ENCODE measurements at regions not wholly inside any gene's neighbourhood (a gene's known extent, or its start where the extent isn't known, plus 50 kb on each side); places are given as distances from the start of the nearest gene placed in this dataset.

DNA sequence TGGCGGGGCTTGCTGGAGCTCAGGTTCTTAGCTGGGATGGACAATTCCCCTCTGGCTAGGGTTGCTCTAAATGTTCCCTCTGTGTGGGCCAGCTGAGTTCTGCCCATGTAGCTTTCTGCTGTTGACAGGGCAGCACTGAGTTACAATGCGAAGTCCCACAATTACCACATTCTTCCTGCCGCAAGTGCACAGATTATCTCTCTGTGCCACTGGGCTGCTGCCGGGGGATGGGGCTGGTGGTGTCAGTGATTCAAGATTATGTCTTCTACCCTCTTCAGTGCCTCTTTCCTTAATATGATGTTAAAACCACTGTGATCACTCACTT, 708.1 kb downstream of the SLC4A3 start:
- no peaks in the 10 kb centered on the region for H3K27me3 ChIP-seq (ENCODE audit: insufficient read depth, low read depth, low read length)
- H3F3A ChIP-seq (ENCODE audit: insufficient read depth, low read length, poor library complexity, severe bottlenecking): no peaks in the 10 kb centered on the region
- no peaks in the 10 kb centered on the region for H4K20me1 ChIP-seq (ENCODE audit: insufficient read depth)
- no peak for TF ChIP-seq MXI1 (conservative IDR thresholded peaks at IDR 0.05; ENCODE audit: poor library complexity, severe bottlenecking)
- no peak for TF ChIP-seq RAD21 (conservative IDR thresholded peaks at IDR 0.05)
- no peak for TF ChIP-seq SMC3 (conservative IDR thresholded peaks at IDR 0.05; ENCODE audit: poor library complexity)
- TF ChIP-seq POLR2AphosphoS5 (IDR thresholded peaks at IDR 0.05): no peak
- TF ChIP-seq TAF1 (IDR thresholded peaks at IDR 0.05; ENCODE audit: low read depth): no peak
- TF ChIP-seq EZH2 (IDR thresholded peaks at IDR 0.05; ENCODE audit: borderline replicate concordance, insufficient read depth, low read length, poor library complexity, severe bottlenecking): no peak
- TF ChIP-seq EP300 (conservative IDR thresholded peaks at IDR 0.05; ENCODE audit: poor library complexity, severe bottlenecking): no peak
- TF ChIP-seq, protein P1, sequence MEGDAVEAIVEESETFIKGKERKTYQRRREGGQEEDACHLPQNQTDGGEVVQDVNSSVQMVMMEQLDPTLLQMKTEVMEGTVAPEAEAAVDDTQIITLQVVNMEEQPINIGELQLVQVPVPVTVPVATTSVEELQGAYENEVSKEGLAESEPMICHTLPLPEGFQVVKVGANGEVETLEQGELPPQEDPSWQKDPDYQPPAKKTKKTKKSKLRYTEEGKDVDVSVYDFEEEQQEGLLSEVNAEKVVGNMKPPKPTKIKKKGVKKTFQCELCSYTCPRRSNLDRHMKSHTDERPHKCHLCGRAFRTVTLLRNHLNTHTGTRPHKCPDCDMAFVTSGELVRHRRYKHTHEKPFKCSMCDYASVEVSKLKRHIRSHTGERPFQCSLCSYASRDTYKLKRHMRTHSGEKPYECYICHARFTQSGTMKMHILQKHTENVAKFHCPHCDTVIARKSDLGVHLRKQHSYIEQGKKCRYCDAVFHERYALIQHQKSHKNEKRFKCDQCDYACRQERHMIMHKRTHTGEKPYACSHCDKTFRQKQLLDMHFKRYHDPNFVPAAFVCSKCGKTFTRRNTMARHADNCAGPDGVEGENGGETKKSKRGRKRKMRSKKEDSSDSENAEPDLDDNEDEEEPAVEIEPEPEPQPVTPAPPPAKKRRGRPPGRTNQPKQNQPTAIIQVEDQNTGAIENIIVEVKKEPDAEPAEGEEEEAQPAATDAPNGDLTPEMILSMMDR (IDR thresholded peaks at IDR 0.05; ENCODE audit: poor library complexity, severe bottlenecking): no peak
- TF ChIP-seq, protein P2, sequence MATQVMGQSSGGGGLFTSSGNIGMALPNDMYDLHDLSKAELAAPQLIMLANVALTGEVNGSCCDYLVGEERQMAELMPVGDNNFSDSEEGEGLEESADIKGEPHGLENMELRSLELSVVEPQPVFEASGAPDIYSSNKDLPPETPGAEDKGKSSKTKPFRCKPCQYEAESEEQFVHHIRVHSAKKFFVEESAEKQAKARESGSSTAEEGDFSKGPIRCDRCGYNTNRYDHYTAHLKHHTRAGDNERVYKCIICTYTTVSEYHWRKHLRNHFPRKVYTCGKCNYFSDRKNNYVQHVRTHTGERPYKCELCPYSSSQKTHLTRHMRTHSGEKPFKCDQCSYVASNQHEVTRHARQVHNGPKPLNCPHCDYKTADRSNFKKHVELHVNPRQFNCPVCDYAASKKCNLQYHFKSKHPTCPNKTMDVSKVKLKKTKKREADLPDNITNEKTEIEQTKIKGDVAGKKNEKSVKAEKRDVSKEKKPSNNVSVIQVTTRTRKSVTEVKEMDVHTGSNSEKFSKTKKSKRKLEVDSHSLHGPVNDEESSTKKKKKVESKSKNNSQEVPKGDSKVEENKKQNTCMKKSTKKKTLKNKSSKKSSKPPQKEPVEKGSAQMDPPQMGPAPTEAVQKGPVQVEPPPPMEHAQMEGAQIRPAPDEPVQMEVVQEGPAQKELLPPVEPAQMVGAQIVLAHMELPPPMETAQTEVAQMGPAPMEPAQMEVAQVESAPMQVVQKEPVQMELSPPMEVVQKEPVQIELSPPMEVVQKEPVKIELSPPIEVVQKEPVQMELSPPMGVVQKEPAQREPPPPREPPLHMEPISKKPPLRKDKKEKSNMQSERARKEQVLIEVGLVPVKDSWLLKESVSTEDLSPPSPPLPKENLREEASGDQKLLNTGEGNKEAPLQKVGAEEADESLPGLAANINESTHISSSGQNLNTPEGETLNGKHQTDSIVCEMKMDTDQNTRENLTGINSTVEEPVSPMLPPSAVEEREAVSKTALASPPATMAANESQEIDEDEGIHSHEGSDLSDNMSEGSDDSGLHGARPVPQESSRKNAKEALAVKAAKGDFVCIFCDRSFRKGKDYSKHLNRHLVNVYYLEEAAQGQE (IDR thresholded peaks at IDR 0.05; ENCODE audit: borderline replicate concordance): no peak
- H3K4me3 ChIP-seq (ENCODE audit: low read length): no peak overlapping the region
- no peaks in the 10 kb centered on the region for H3K9me3 ChIP-seq (ENCODE audit: low read length)
- no peaks in the 10 kb centered on the region for H3K9me2 ChIP-seq (ENCODE audit: insufficient read depth, low read length)
- H3K27ac ChIP-seq (ENCODE audit: low read length): no peak overlapping the region
- H3K4me2 ChIP-seq (ENCODE audit: low read length): no peak overlapping the region
- H2AFZ ChIP-seq (ENCODE audit: low read depth, low read length): no peak overlapping the region
- no peak overlapping the region for H3K9ac ChIP-seq (ENCODE audit: low read length)
- H3K36me3 ChIP-seq (ENCODE audit: insufficient read depth, low read length): no peaks in the 10 kb centered on the region
- H3K79me2 ChIP-seq (replicated peaks; ENCODE audit: insufficient read depth, low read length): no peaks in the 10 kb centered on the region

DNA sequence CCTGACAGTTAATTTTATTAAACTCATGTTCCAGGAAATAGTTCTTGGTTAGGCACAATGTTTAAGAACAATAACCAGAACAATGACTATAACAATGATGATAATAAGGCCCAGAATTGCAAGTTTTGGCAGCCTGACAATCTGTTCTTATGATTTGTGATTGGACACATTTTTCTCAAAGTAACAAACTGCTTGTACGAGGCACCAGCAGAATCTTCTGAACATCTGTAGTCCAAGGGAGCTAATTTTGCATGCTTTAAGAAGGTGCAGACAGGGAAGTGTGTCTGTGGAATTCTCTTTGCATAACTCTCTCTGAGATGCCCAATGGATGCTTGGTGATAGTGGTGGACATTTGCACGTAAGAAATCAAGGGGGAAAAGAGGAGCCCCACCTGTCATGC, 709.3 kb downstream of the SLC4A3 start:
- no peak overlapping the region for H3K4me2 ChIP-seq (ENCODE audit: low read length)
- no peaks in the 10 kb centered on the region for H3F3A ChIP-seq (ENCODE audit: insufficient read depth, low read length, poor library complexity, severe bottlenecking)
- H2AFZ ChIP-seq (ENCODE audit: low read depth, low read length): no peak overlapping the region
- no peaks in the 10 kb centered on the region for H3K9me3 ChIP-seq (ENCODE audit: low read length)
- H3K36me3 ChIP-seq (ENCODE audit: insufficient read depth, low read length): no peaks in the 10 kb centered on the region
- H3K9me2 ChIP-seq (ENCODE audit: insufficient read depth, low read length): no peaks in the 10 kb centered on the region
- no peak for TF ChIP-seq SMC3 (conservative IDR thresholded peaks at IDR 0.05; ENCODE audit: poor library complexity)
- TF ChIP-seq RAD21 (conservative IDR thresholded peaks at IDR 0.05): no peak
- TF ChIP-seq, protein P2 (IDR thresholded peaks at IDR 0.05; ENCODE audit: borderline replicate concordance): no peak
- no peak for TF ChIP-seq MXI1 (conservative IDR thresholded peaks at IDR 0.05; ENCODE audit: poor library complexity, severe bottlenecking)
- TF ChIP-seq EZH2 (IDR thresholded peaks at IDR 0.05; ENCODE audit: borderline replicate concordance, insufficient read depth, low read length, poor library complexity, severe bottlenecking): no peak
- no peak for TF ChIP-seq POLR2AphosphoS5 (IDR thresholded peaks at IDR 0.05)
- no peak for TF ChIP-seq EP300 (conservative IDR thresholded peaks at IDR 0.05; ENCODE audit: poor library complexity, severe bottlenecking)
- TF ChIP-seq, protein P1 (IDR thresholded peaks at IDR 0.05; ENCODE audit: poor library complexity, severe bottlenecking): no peak
- no peak for TF ChIP-seq TAF1 (IDR thresholded peaks at IDR 0.05; ENCODE audit: low read depth)
- H3K4me3 ChIP-seq (ENCODE audit: low read length): no peak overlapping the region
- H3K79me2 ChIP-seq (replicated peaks; ENCODE audit: insufficient read depth, low read length): no peaks in the 10 kb centered on the region
- H3K27ac ChIP-seq (ENCODE audit: low read length): no peak overlapping the region
- H3K9ac ChIP-seq (ENCODE audit: low read length): no peak overlapping the region
- no peaks in the 10 kb centered on the region for H4K20me1 ChIP-seq (ENCODE audit: insufficient read depth)
- H3K27me3 ChIP-seq (ENCODE audit: insufficient read depth, low read depth, low read length): no peaks in the 10 kb centered on the region
